Panc1 (cell line): ENCODE measurements at regions not wholly inside any gene's neighbourhood (a gene's known extent, or its start where the extent isn't known, plus 50 kb on each side); places are given as distances from the start of the nearest gene placed in this dataset.

Source experiments
- ATAC-seq: fragments of 200-7000 bp; cut with Tn5 transposase; 2 replicates; pipeline ENCODE4 v1.9.1; 2020; ENCODE audit warnings: mild to moderate bottlenecking, moderate library complexity
- BruUV-seq: library from RNA; stranded (reverse); fragments of 400-500 nt; replicated peaks from 2 replicates; lab custom pipeline; 2021; lab: Mats Ljungman, UMichigan
- CTCF ChIA-PET: fragments of 300-600 bp; sonication (Branson Sonifier 250); formaldehyde crosslinking; loops from one replicate; lab custom pipeline; 2022; ENCODE audit warnings: antibody characterized with exemption; lab: Charles Lee
- POLR2A ChIA-PET: fragments of 300-600 bp; sonication (Branson Sonifier 250); formaldehyde crosslinking; loops from one replicate; lab custom pipeline; 2022; ENCODE audit warnings: antibody characterized with exemption; lab: Charles Lee
- DNase-seq: peaks from one replicate; pipeline ENCODE4 v3.0.0-alpha.2; 2010; ENCODE audit warnings: low read depth, low spot score
- H3K27ac ChIP-seq: 2 replicates; pipeline ENCODE4 v1.5.1; 2011; ENCODE audit warnings: mild to moderate bottlenecking, low read length, inconsistent platforms
- H3K27me3 ChIP-seq: fragments of 200-500 bp; sonication (Bioruptor generic); 2 replicates; pipeline ENCODE4 v1.6.0; 2014; ENCODE audit warnings: low read length, inconsistent platforms; ENCODE audit not compliant: control insufficient read depth, insufficient read depth
- H3K36me3 ChIP-seq: fragments of 200-500 bp; sonication (Bioruptor generic); 2 replicates; pipeline ENCODE4 v1.5.1; 2014; ENCODE audit warnings: inconsistent platforms, mild to moderate bottlenecking, low read length, moderate library complexity; ENCODE audit not compliant: control insufficient read depth, insufficient read depth
- H3K4me1 ChIP-seq: 2 replicates; pipeline ENCODE4 v1.5.1; 2011; ENCODE audit warnings: inconsistent platforms, mild to moderate bottlenecking, low read length, moderate library complexity; ENCODE audit not compliant: control insufficient read depth, insufficient read depth
- H3K4me3 ChIP-seq, 2 experiments: 2 replicates each; pipeline ENCODE4 v1.5.1; 2011 to 2012; ENCODE audit warnings: low read depth in 2 of 2, low read length in 2 of 2, mild to moderate bottlenecking in 2 of 2, inconsistent platforms in 1 of 2, moderate library complexity in 1 of 2
- H3K9me3 ChIP-seq: fragments of 200-500 bp; sonication (Bioruptor generic); 2 replicates; pipeline ENCODE4 v1.5.1; 2014; ENCODE audit warnings: low read depth, mild to moderate bottlenecking, inconsistent platforms, low read length, moderate library complexity; ENCODE audit not compliant: control insufficient read depth, insufficient read depth
- POLR2AphosphoS5 ChIP-seq: IDR thresholded peaks from 2 replicates; pipeline ENCODE4 v1.6.1; 2012; ENCODE audit warnings: mild to moderate bottlenecking, low read depth, low read length, moderate library complexity
- SIN3A ChIP-seq: IDR thresholded peaks from 2 replicates; pipeline ENCODE4 v1.6.1; 2012; ENCODE audit warnings: low read depth, mild to moderate bottlenecking, low read length, moderate library complexity, borderline replicate concordance; ENCODE audit not compliant: insufficient read depth
- TCF7L2 ChIP-seq: IDR thresholded peaks from 2 replicates; pipeline ENCODE4 v1.6.1; 2011; ENCODE audit warnings: mild to moderate bottlenecking, low read depth, low read length, inconsistent platforms
- in situ Hi-C: cut with HindIII; loops from 2 replicates; pipeline ENCODE4 v1.10.0; 2016; ENCODE audit warnings: low sequenced_read_pairs, low pct_unique_long_range_greater_than_20kb
- intact Hi-C: fragments of 100-400 bp; cut with micrococcal nuclease; formaldehyde crosslinking; loops from one replicate; pipeline ENCODE4 v1.10.0; 2022; ENCODE audit not compliant: unreplicated experiment
- TF ChIP-seq, protein P1 (sequence below): fragments of 450-650 bp; IDR thresholded peaks from 2 replicates; pipeline ENCODE4 v1.5.1; 2017; ENCODE audit warnings: mild to moderate bottlenecking
- TF ChIP-seq, protein P2 (sequence below), 2 experiments: IDR thresholded peaks; 2 replicates each; pipeline ENCODE4 v1.6.1; 2011 to 2012; ENCODE audit warnings: low read depth in 2 of 2, control low read depth in 1 of 2, low read length in 1 of 2, mild to moderate bottlenecking in 1 of 2, moderate library complexity in 1 of 2; ENCODE audit not compliant: insufficient read depth in 1 of 2

DNA sequence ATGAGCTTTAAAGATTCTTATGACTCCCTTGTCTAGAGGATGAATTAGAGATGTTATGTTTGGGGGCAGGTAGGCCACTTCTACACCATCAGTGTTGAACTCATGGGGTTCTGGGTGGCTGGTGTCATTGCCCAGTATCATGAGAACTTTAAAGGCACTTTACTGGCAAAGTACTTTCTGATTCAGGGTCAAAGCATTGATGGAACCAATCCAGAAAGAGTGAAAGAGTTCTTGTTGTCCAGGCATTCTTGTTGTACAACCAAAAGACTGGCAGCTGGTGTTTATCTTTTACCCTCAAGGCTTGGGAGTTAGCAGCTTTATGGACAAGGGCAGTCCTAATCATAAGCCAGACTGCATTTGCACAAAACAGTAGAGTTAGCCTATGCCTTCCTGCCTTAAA is 673.0 kb downstream of the USP25 start:
- H3K4me1 ChIP-seq, result no peaks in the 10 kb centered on the region
- H3K27me3 ChIP-seq, result no peaks in the 10 kb centered on the region
- intact Hi-C loops (no loop called here), in situ Hi-C loops (no loop called here)
- DNase-seq (no peak), ATAC-seq (no peak)
- TF ChIP-seq, protein P1, sequence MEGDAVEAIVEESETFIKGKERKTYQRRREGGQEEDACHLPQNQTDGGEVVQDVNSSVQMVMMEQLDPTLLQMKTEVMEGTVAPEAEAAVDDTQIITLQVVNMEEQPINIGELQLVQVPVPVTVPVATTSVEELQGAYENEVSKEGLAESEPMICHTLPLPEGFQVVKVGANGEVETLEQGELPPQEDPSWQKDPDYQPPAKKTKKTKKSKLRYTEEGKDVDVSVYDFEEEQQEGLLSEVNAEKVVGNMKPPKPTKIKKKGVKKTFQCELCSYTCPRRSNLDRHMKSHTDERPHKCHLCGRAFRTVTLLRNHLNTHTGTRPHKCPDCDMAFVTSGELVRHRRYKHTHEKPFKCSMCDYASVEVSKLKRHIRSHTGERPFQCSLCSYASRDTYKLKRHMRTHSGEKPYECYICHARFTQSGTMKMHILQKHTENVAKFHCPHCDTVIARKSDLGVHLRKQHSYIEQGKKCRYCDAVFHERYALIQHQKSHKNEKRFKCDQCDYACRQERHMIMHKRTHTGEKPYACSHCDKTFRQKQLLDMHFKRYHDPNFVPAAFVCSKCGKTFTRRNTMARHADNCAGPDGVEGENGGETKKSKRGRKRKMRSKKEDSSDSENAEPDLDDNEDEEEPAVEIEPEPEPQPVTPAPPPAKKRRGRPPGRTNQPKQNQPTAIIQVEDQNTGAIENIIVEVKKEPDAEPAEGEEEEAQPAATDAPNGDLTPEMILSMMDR, result no peak
- TF ChIP-seq TCF7L2, result no peak
- TF ChIP-seq, protein P2, sequence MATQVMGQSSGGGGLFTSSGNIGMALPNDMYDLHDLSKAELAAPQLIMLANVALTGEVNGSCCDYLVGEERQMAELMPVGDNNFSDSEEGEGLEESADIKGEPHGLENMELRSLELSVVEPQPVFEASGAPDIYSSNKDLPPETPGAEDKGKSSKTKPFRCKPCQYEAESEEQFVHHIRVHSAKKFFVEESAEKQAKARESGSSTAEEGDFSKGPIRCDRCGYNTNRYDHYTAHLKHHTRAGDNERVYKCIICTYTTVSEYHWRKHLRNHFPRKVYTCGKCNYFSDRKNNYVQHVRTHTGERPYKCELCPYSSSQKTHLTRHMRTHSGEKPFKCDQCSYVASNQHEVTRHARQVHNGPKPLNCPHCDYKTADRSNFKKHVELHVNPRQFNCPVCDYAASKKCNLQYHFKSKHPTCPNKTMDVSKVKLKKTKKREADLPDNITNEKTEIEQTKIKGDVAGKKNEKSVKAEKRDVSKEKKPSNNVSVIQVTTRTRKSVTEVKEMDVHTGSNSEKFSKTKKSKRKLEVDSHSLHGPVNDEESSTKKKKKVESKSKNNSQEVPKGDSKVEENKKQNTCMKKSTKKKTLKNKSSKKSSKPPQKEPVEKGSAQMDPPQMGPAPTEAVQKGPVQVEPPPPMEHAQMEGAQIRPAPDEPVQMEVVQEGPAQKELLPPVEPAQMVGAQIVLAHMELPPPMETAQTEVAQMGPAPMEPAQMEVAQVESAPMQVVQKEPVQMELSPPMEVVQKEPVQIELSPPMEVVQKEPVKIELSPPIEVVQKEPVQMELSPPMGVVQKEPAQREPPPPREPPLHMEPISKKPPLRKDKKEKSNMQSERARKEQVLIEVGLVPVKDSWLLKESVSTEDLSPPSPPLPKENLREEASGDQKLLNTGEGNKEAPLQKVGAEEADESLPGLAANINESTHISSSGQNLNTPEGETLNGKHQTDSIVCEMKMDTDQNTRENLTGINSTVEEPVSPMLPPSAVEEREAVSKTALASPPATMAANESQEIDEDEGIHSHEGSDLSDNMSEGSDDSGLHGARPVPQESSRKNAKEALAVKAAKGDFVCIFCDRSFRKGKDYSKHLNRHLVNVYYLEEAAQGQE (IDR thresholded peaks at IDR 0.05; ENCODE audit: insufficient read depth in 1 of 2, low read depth in 2 of 2, low read length in 1 of 2), result no peak
- TF ChIP-seq POLR2AphosphoS5, result no peak
- TF ChIP-seq SIN3A, result no peak
- no peak overlapping the region for H3K4me3 ChIP-seq
- H3K9me3 ChIP-seq, result no peaks in the 10 kb centered on the region
- ChIA-PET CTCF (no interaction called here), POLR2A (no interaction called here)
- BruUV-seq, result no TSS peak
- H3K36me3 ChIP-seq, result no peaks in the 10 kb centered on the region
- no peak overlapping the region for H3K27ac ChIP-seq

DNA sequence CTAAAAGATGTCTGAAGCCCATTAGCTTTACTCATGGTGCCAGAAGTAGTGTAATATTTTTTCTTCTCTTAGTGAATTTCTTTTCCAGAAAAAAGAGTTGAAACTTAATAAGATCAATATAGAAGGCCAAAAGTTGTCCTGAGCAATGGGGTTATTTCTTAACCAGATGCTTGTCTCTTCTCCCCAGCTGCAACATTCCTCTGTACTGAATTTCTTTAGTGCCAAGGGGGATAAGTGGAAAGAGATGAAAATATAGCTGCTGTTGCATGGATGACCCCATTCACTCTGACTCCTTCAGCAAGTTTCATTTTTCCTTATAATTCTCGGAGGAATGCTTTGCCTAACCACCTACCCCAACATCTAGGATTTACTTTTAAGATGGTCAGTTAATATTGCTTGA is 675.0 kb downstream of the USP25 start:
- Histone ChIP-seq H3K9me3 (no peaks in the 10 kb centered on the region), H3K27ac (no peak overlapping the region), H3K27me3 (no peaks in the 10 kb centered on the region), H3K36me3 (no peaks in the 10 kb centered on the region), H3K4me3 (no peak overlapping the region), H3K4me1 (no peaks in the 10 kb centered on the region)
- DNase-seq (no peak), ATAC-seq (no peak)
- BruUV-seq, result no TSS peak
- ChIA-PET CTCF (interaction anchor here (0.6 kb wide), 1 partner anchor 215 kb away, joined by 3 read pairs; no protein-coding TSS in a partner anchor), POLR2A (no interaction called here)
- intact Hi-C loops (no loop called here), in situ Hi-C loops (no loop called here)
- TF ChIP-seq TCF7L2, result no peak
- TF ChIP-seq, protein P2 (IDR thresholded peaks at IDR 0.05; ENCODE audit: insufficient read depth in 1 of 2, low read depth in 2 of 2, low read length in 1 of 2), result no peak
- no peak for TF ChIP-seq POLR2AphosphoS5
- TF ChIP-seq, protein P1, result no peak
- TF ChIP-seq SIN3A, result no peak
